WTC11 (cell line): ENCODE measurements at regions not wholly inside any gene's neighbourhood (a gene's known extent, or its start where the extent isn't known, plus 50 kb on each side); places are given as distances from the start of the nearest gene placed in this dataset.

Source experiments
- ATF6 ChIP-seq: sonication (generic); formaldehyde crosslinking; IDR thresholded peaks from 2 replicates; pipeline ENCODE4 v1.8.1; 2023; ENCODE audit warnings: mild to moderate bottlenecking, missing genetic modification reagents
- CBFB ChIP-seq: sonication (generic); formaldehyde crosslinking; IDR thresholded peaks from 2 replicates; pipeline ENCODE4 v1.8.1; 2022; ENCODE audit warnings: mild to moderate bottlenecking, low read depth, missing genetic modification reagents
- CREB1 ChIP-seq: sonication (generic); formaldehyde crosslinking; IDR thresholded peaks from 2 replicates; pipeline ENCODE4 v1.8.0; 2023; ENCODE audit warnings: mild to moderate bottlenecking, missing genetic modification reagents
- CREM ChIP-seq: sonication (generic); formaldehyde crosslinking; IDR thresholded peaks from 2 replicates; pipeline ENCODE4 v1.8.1; 2022; ENCODE audit warnings: mild to moderate bottlenecking, missing genetic modification reagents, moderate library complexity
- HMGXB4 ChIP-seq: sonication (generic); formaldehyde crosslinking; IDR thresholded peaks from 2 replicates; pipeline ENCODE4 v1.8.1; 2023; ENCODE audit warnings: mild to moderate bottlenecking, moderate library complexity, missing genetic modification reagents
- KAT7 ChIP-seq: sonication (generic); formaldehyde crosslinking; IDR thresholded peaks from 2 replicates; pipeline ENCODE4 v1.8.1; 2023; ENCODE audit warnings: missing genetic modification reagents, mild to moderate bottlenecking, borderline replicate concordance
- MAX ChIP-seq: sonication (generic); formaldehyde crosslinking; IDR thresholded peaks from 2 replicates; pipeline ENCODE4 v1.8.0; 2022; ENCODE audit warnings: mild to moderate bottlenecking, missing genetic modification reagents
- SMAD3 ChIP-seq: sonication (generic); formaldehyde crosslinking; IDR thresholded peaks from 2 replicates; pipeline ENCODE4 v1.8.0; 2022; ENCODE audit warnings: missing genetic modification reagents, mild to moderate bottlenecking, borderline replicate concordance
- ZBTB21 ChIP-seq: sonication (generic); formaldehyde crosslinking; IDR thresholded peaks from 2 replicates; pipeline ENCODE4 v1.8.1; 2023; ENCODE audit warnings: mild to moderate bottlenecking, missing genetic modification reagents, borderline replicate concordance
- ZNF138 ChIP-seq: sonication (generic); formaldehyde crosslinking; conservative IDR thresholded peaks from 2 replicates; pipeline ENCODE4 v1.8.1; 2022; ENCODE audit warnings: mild to moderate bottlenecking, moderate library complexity, missing genetic modification reagents
- ZNF219 ChIP-seq: sonication (generic); formaldehyde crosslinking; IDR thresholded peaks from 2 replicates; pipeline ENCODE4 v1.8.0; 2023; ENCODE audit warnings: missing genetic modification reagents, mild to moderate bottlenecking, borderline replicate concordance
- TF ChIP-seq, protein P1 (sequence below): sonication (generic); formaldehyde crosslinking; IDR thresholded peaks from 2 replicates; pipeline ENCODE4 v1.8.1; 2023; ENCODE audit warnings: mild to moderate bottlenecking, missing genetic modification reagents, moderate library complexity
- TF ChIP-seq, protein P2 (sequence below): fragments of 200-600 bp; IDR thresholded peaks from 2 replicates; pipeline ENCODE4 v1.8.0; 2022; ENCODE audit warnings: antibody characterized with exemption

DNA sequence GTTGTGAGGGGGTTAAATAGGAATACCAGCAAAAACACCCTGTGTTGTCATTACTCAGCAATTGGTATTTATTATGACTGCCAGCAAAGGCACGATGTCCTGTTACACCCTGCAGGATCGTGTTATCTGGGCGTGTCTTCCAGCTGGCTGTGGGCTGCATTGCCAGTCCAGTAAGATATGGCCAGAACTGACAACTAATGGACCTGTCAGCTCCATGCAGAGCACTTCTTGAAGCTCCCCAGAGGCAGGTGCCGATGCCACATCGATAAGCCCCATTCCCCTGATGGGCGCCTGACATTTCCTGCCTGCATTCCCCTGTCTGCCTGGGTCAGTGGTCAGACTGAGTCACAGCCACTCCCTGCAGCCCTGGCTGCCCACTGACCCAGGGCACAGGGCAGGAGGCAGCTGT, 79.7 kb upstream of the RASGRF1 start:
- TF ChIP-seq MAX (CRISPR knock-in tag) (no peak), CBFB (no peak), KAT7 (CRISPR knock-in tag) (no peak), HMGXB4 (CRISPR knock-in tag) (no peak), ZBTB21 (CRISPR knock-in tag) (no peak), SMAD3 (CRISPR knock-in tag) (no peak), ATF6 (CRISPR knock-in tag) (no peak), CREB1 (CRISPR knock-in tag) (no peak), CREM (no peak), ZNF219 (no peak), ZNF138 (no peak)
- TF ChIP-seq, protein P1, sequence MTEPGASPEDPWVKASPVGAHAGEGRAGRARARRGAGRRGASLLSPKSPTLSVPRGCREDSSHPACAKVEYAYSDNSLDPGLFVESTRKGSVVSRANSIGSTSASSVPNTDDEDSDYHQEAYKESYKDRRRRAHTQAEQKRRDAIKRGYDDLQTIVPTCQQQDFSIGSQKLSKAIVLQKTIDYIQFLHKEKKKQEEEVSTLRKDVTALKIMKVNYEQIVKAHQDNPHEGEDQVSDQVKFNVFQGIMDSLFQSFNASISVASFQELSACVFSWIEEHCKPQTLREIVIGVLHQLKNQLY: no peak
- TF ChIP-seq, protein P2, sequence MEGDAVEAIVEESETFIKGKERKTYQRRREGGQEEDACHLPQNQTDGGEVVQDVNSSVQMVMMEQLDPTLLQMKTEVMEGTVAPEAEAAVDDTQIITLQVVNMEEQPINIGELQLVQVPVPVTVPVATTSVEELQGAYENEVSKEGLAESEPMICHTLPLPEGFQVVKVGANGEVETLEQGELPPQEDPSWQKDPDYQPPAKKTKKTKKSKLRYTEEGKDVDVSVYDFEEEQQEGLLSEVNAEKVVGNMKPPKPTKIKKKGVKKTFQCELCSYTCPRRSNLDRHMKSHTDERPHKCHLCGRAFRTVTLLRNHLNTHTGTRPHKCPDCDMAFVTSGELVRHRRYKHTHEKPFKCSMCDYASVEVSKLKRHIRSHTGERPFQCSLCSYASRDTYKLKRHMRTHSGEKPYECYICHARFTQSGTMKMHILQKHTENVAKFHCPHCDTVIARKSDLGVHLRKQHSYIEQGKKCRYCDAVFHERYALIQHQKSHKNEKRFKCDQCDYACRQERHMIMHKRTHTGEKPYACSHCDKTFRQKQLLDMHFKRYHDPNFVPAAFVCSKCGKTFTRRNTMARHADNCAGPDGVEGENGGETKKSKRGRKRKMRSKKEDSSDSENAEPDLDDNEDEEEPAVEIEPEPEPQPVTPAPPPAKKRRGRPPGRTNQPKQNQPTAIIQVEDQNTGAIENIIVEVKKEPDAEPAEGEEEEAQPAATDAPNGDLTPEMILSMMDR: no peak
